ENCODE measurements at regions not wholly inside any gene's neighbourhood (a gene's known extent, or its start where the extent isn't known, plus 50 kb on each side); places are given as distances from the start of the nearest gene placed in this dataset.

DNA sequence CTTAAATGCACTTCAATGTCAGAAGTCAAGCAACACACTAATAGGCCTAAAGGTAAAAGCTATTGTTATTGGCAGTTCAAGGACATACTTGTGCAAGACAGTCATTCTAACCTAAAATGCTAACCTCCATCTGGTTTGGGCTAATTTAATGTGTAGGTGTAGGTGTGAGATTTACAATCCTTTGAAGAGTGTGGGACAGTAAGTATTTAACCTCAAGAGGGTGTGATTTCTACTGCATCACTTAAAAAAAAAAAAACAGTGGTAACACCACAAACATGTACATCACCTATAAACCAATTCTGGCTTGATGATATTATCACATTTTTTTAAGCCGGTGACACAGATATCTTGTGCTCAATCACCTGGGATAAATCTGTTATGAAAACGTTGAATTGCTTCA lies 127.5 kb upstream of the MEF2C start:
- TF ChIP-seq, protein P1, sequence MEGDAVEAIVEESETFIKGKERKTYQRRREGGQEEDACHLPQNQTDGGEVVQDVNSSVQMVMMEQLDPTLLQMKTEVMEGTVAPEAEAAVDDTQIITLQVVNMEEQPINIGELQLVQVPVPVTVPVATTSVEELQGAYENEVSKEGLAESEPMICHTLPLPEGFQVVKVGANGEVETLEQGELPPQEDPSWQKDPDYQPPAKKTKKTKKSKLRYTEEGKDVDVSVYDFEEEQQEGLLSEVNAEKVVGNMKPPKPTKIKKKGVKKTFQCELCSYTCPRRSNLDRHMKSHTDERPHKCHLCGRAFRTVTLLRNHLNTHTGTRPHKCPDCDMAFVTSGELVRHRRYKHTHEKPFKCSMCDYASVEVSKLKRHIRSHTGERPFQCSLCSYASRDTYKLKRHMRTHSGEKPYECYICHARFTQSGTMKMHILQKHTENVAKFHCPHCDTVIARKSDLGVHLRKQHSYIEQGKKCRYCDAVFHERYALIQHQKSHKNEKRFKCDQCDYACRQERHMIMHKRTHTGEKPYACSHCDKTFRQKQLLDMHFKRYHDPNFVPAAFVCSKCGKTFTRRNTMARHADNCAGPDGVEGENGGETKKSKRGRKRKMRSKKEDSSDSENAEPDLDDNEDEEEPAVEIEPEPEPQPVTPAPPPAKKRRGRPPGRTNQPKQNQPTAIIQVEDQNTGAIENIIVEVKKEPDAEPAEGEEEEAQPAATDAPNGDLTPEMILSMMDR (IDR thresholded peaks at IDR 0.05; ENCODE audit: low read depth, low read length): no peak
- H3K4me3 ChIP-seq (ENCODE audit: low read depth, low read length): no peak overlapping the region
- in situ Hi-C loops (cut with HindIII; ENCODE audit: low sequenced_read_pairs): no loop called here
- DNase-seq (ENCODE audit: low read depth, low spot score): no peak

DNA sequence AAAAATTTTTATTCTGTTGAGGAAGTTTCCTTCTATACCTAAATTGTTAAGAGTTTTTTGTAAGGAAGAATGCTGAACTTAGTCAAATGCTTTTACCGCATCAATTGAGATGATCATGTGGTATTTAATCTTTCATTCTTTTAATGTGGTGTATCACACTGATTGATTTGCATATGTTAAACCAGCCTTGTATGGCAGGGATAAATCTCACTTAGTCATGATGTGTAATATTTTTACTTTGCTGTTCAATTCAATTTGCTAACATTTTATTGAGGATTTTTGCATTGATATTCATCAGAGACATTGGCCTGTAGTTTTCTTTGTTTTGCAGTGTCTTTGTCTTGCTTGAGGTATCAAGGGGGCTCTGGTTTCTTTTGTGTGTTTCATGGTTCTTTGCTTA lies 125.3 kb upstream of the MEF2C start:
- no peak overlapping the region for H3K4me3 ChIP-seq (ENCODE audit: low read depth, low read length)
- in situ Hi-C loops (cut with HindIII; ENCODE audit: low sequenced_read_pairs): no loop called here
- TF ChIP-seq, protein P1 (IDR thresholded peaks at IDR 0.05; ENCODE audit: low read depth, low read length): no peak
- DNase-seq (ENCODE audit: low read depth, low spot score): no peak

DNA sequence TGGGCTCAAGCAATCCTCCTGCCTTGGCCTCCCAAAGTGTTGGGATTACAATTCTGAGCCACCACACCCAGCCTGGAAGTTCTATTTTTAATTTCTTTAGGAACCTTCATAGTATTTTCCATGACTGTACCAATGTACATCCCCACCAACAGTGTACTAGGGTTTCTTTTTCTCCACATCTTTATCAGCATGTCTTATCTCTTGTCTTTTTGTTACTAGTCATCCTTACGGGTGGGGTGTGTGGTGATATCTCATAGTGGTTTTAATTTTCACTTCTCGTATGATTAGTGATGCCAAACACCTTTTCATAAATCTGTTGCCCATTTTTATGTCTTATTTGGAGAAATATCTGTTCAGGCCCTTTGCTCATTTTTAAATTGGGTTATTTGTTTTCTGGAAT lies 123.0 kb upstream of the MEF2C start:
- in situ Hi-C loops (cut with HindIII; ENCODE audit: low sequenced_read_pairs): no loop called here
- no peak for DNase-seq (ENCODE audit: low read depth, low spot score)
- H3K4me3 ChIP-seq (ENCODE audit: low read depth, low read length): no peak overlapping the region
- TF ChIP-seq, protein P1 (IDR thresholded peaks at IDR 0.05; ENCODE audit: low read depth, low read length): no peak

DNA sequence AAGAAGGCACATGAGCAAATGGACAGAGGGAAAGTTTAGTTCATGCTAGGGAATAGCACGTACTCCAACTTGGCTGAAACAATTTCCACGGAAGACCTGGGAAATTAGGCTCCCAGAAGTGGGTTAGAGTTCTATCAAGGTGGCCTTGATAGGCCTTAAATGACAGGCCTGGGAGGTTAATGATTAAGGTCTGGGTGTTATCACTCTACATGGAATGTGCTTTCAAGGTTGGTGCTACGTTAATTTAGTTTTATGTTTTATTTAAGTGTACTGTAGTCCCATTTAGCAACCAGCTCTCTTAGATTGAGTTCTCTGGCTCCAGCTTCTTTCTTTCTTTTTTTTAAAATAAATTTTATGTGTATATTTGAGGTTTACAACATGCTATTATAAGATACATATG lies 121.4 kb upstream of the MEF2C start:
- DNase-seq (ENCODE audit: low read depth, low spot score): no peak
- no peak overlapping the region for H3K4me3 ChIP-seq (ENCODE audit: low read depth, low read length)
- in situ Hi-C loops (cut with HindIII; ENCODE audit: low sequenced_read_pairs): no loop called here
- TF ChIP-seq, protein P1 (IDR thresholded peaks at IDR 0.05; ENCODE audit: low read depth, low read length): no peak

DNA sequence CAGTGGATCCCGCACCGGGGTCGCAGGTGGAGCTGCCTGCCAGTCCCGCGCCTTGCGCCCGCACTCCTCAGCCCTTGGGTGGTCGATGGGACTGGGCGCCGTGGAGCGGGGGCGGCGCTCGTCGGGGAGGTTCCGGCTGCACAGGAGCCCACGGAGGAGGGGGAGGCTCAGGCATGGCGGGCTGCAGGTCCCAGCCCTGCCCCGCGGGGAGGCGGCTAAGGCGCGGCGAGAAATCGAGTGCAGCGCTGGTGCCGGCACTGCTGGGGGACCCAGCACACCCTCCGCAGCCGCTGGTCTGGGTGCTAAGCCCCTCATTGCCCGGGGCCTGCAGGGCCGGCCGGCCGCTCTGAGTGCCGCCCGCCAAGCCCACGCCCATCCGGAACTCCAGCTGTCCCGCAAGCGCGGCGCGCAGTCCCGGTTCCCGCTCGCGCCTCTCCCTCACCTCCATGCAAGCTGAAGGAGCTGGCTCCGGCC lies 120.6 kb upstream of the MEF2C start:
- H3K4me3 ChIP-seq (ENCODE audit: low read depth, low read length): no peak overlapping the region
- TF ChIP-seq, protein P1 (IDR thresholded peaks at IDR 0.05; ENCODE audit: low read depth, low read length): no peak
- in situ Hi-C loops (cut with HindIII; ENCODE audit: low sequenced_read_pairs): no loop called here
- no peak for DNase-seq (ENCODE audit: low read depth, low spot score)

DNA sequence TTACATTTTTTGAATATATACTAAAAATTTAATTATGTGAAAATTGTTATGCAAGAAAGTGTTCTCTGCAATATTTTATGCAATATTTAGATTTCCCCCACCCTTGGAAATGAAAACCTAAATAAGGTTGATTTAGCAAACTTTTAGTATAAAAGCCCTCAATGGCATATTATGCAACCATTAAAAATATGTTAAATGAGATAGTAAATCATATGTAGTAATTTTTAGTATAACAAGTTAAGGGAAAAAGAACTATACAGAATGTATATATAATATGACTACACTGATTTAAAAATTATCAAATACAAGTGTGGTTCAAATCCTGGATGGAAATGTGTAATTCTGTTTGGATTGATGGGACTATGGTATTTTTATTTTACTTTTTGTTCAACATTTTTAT lies 116.9 kb upstream of the MEF2C start:
- in situ Hi-C loops (cut with HindIII; ENCODE audit: low sequenced_read_pairs): no loop called here
- no peak overlapping the region for H3K4me3 ChIP-seq (ENCODE audit: low read depth, low read length)
- no peak for DNase-seq (ENCODE audit: low read depth, low spot score)
- TF ChIP-seq, protein P1 (IDR thresholded peaks at IDR 0.05; ENCODE audit: low read depth, low read length): no peak

DNA sequence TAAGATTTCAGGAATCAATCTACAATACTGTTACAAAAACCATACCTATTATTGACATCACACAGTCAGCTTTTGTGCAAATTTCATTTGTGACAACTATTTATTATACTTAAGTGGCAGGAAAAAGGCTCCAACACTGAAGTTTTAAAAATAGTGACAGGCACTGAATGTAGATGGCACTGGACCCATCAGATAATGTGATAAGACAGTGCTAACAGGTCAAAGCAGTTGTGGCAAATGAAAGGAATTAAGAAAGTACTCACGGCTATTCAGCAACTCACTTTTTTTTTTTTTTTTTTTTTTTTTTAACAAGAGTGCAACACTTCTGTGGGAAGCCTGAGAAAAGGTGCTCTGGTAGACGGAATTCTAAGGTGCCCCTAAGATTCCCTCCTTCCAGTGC lies 115.0 kb upstream of the MEF2C start:
- no peak overlapping the region for H3K4me3 ChIP-seq (ENCODE audit: low read depth, low read length)
- TF ChIP-seq, protein P1 (IDR thresholded peaks at IDR 0.05; ENCODE audit: low read depth, low read length): no peak
- DNase-seq (ENCODE audit: low read depth, low spot score): no peak
- in situ Hi-C loops (cut with HindIII; ENCODE audit: low sequenced_read_pairs): no loop called here
